Endothelial cell of umbilical vein (primary cell): ENCODE measurements at regions not wholly inside any gene's neighbourhood (a gene's known extent, or its start where the extent isn't known, plus 50 kb on each side); places are given as distances from the start of the nearest gene placed in this dataset.

Source experiments
- BruUV-seq: library from RNA; stranded (reverse); fragments of 400-500 nt; replicated peaks from 2 replicates; lab custom pipeline; 2021; lab: Mats Ljungman, UMichigan
- CTCF ChIA-PET: fragments of 300-600, 350-600 bp; sonication (Branson Sonifier 250); formaldehyde crosslinking; loops from one replicate; lab custom pipeline; 2021; ENCODE audit warnings: antibody characterized with exemption, inconsistent platforms; lab: Charles Lee
- POLR2A ChIA-PET: fragments of 300-600, 350-600 bp; sonication (Branson Sonifier 250); formaldehyde crosslinking; loops from one replicate; lab custom pipeline; 2021; ENCODE audit warnings: antibody characterized with exemption, inconsistent platforms; lab: Charles Lee
- DNase-seq: peaks from one replicate; pipeline ENCODE4 v3.0.0-alpha.2; 2011; ENCODE audit warnings: low read depth, low spot score
- FAIRE-seq: peaks from 2 replicates; lab custom pipeline; 2011; peaks lifted over from hg19 to GRCh38; lab: Jason Lieb, UNC
- H2AFZ ChIP-seq: 2 replicates; pipeline ENCODE4 v1.6.0; 2012; ENCODE audit warnings: low read depth, low read length, control low read depth, inconsistent platforms
- H3K27ac ChIP-seq: 2 replicates; pipeline ENCODE4 v1.5.1; 2011; ENCODE audit warnings: low read depth, mild to moderate bottlenecking, control low read depth, low read length, moderate library complexity; ENCODE audit not compliant: insufficient read depth
- H3K27me3 ChIP-seq, 2 experiments: 2 replicates each; pipeline versions ENCODE4 v1.6.0 to v1.6.1; 2011; ENCODE audit warnings: low read length in 2 of 2, mixed read lengths in 1 of 2; ENCODE audit not compliant: control insufficient read depth in 2 of 2, insufficient read depth in 2 of 2
- H3K36me3 ChIP-seq, 2 experiments: 2 replicates in 1 of 2; 3 replicates in 1 of 2; pipeline ENCODE4 v1.5.1; 2011; ENCODE audit warnings: low read length in 2 of 2, mild to moderate bottlenecking in 1 of 2, moderate library complexity in 1 of 2; ENCODE audit not compliant: control insufficient read depth in 2 of 2, insufficient read depth in 2 of 2; ENCODE audit errors: extremely low read depth in 1 of 2
- H3K4me1 ChIP-seq: 3 replicates; pipeline ENCODE4 v1.5.1; 2011; ENCODE audit warnings: mild to moderate bottlenecking, low read length; ENCODE audit not compliant: control insufficient read depth, insufficient read depth; ENCODE audit errors: extremely low read depth
- H3K4me2 ChIP-seq: 2 replicates; pipeline ENCODE4 v1.6.1; 2011; ENCODE audit warnings: low read length, control low read depth, mixed read lengths; ENCODE audit not compliant: insufficient read depth
- H3K4me3 ChIP-seq, 3 experiments: fragments of 200-600 bp in 1 of 3; sonication (generic), shearing (Covaris generic) in 1 of 3; replicated peaks in 1 of 3; 2 replicates each; pipeline ENCODE4 v1.5.1; 2011 to 2016; ENCODE audit warnings: control low read depth in 3 of 3, low read length in 3 of 3, mild to moderate bottlenecking in 2 of 3, inconsistent platforms in 1 of 3, low read depth in 1 of 3, moderate library complexity in 1 of 3; ENCODE audit not compliant: insufficient read depth in 1 of 3
- H3K79me2 ChIP-seq: 2 replicates; pipeline ENCODE4 v1.6.0; 2012; ENCODE audit warnings: low read length, inconsistent platforms; ENCODE audit not compliant: control insufficient read depth, insufficient read depth
- H3K9ac ChIP-seq: replicated peaks from 2 replicates; pipeline ENCODE3; 2011; ENCODE audit warnings: low read length, control low read depth; ENCODE audit not compliant: insufficient read depth; ENCODE audit errors: extremely low read depth
- H3K9me1 ChIP-seq: replicated peaks from 3 replicates; pipeline ENCODE4 v1.6.0; 2011; ENCODE audit warnings: mild to moderate bottlenecking, low read length; ENCODE audit not compliant: control insufficient read depth, insufficient read depth; ENCODE audit errors: extremely low read depth
- H3K9me3 ChIP-seq: replicated peaks from 2 replicates; pipeline ENCODE4 v1.5.1; 2012; ENCODE audit warnings: low read length, inconsistent platforms; ENCODE audit not compliant: control insufficient read depth, insufficient read depth
- H4K20me1 ChIP-seq: replicated peaks from 2 replicates; pipeline ENCODE3; 2011; ENCODE audit warnings: mild to moderate bottlenecking, low read length; ENCODE audit not compliant: control insufficient read depth, insufficient read depth; ENCODE audit errors: extremely low read depth
- CTCF ChIP-seq, 2 donors: IDR thresholded peaks; 1 replicate in 1 of 2; 2 replicates in 1 of 2; pipeline ENCODE4 v1.5.1; 2011; ENCODE audit warnings: low read length in 2 of 2, mild to moderate bottlenecking in 2 of 2, moderate library complexity in 2 of 2, control low read depth in 1 of 2, inconsistent platforms in 1 of 2, low read depth in 1 of 2; ENCODE audit not compliant: insufficient read depth in 1 of 2; ENCODE audit errors: extremely low read depth in 1 of 2
- EZH2 ChIP-seq: IDR thresholded peaks from 2 replicates; pipeline ENCODE4 v1.6.1; 2012; ENCODE audit warnings: borderline replicate concordance, low read depth, mild to moderate bottlenecking, moderate library complexity, low read length, inconsistent platforms; ENCODE audit not compliant: severe bottlenecking
- FOS ChIP-seq: IDR thresholded peaks from 2 replicates; pipeline ENCODE4 v1.6.1; 2011; ENCODE audit warnings: mild to moderate bottlenecking, low read length, moderate library complexity, borderline replicate concordance; ENCODE audit not compliant: insufficient read depth
- GATA2 ChIP-seq: IDR thresholded peaks from 2 replicates; pipeline ENCODE4 v1.7.0; 2011; ENCODE audit warnings: low read depth, mild to moderate bottlenecking, moderate library complexity, mixed read lengths, low read length; ENCODE audit not compliant: insufficient read length, insufficient read depth
- JUN ChIP-seq: IDR thresholded peaks from 2 replicates; pipeline ENCODE4 v1.6.1; 2011; ENCODE audit warnings: borderline replicate concordance, low read depth; ENCODE audit not compliant: insufficient read length, insufficient read depth
- MAX ChIP-seq: IDR thresholded peaks from 2 replicates; pipeline ENCODE4 v1.6.1; 2011; ENCODE audit not compliant: insufficient read depth, insufficient read length
- MYC ChIP-seq: IDR thresholded peaks from one replicate; pipeline ENCODE4 v1.6.1; 2011; ENCODE audit warnings: mild to moderate bottlenecking, low read depth, low read length
- POLR2A ChIP-seq: IDR thresholded peaks from 2 replicates; pipeline ENCODE4 v1.6.1; 2012; ENCODE audit warnings: low read depth, mild to moderate bottlenecking, control low read depth, low read length
- POLR2AphosphoS5 ChIP-seq: IDR thresholded peaks from 2 replicates; pipeline ENCODE4 v1.6.1; 2012; ENCODE audit warnings: low read depth, mild to moderate bottlenecking, control low read depth, low read length, moderate library complexity; ENCODE audit not compliant: insufficient read depth
- dilution Hi-C: fragments of 300-500 bp; cut with MboI; formaldehyde crosslinking; loops from one replicate; pipeline ENCODE4 v1.15.0; 2019; ENCODE audit warnings: low sequenced_read_pairs; ENCODE audit not compliant: extremely low pct_ligation_motif_present
- intact Hi-C: fragments of 100-400 bp; cut with micrococcal nuclease; formaldehyde crosslinking; loops from one replicate; pipeline ENCODE4 v1.10.0; 2022

GRCh38 chr3:107055181-107055942 lies 321.9 kb upstream of the CCDC54 start:
- FAIRE-seq = no peak
- Histone ChIP-seq H3K4me3 (no peak overlapping the region), H4K20me1 (no peaks in the 10 kb centered on the region), H3K4me1 (no peaks in the 10 kb centered on the region), H3K27ac (no peak overlapping the region), H3K36me3 (no peaks in the 10 kb centered on the region), H3K9me1 (no peaks in the 10 kb centered on the region), H3K27me3 (no peaks in the 10 kb centered on the region), H3K9me3 (no peaks in the 10 kb centered on the region), H3K9ac (no peak overlapping the region), H3K79me2 (no peaks in the 10 kb centered on the region), H2AFZ (no peak overlapping the region), H3K4me2 (no peak overlapping the region)
- no TSS peak for BruUV-seq
- dilution Hi-C loops = no loop called here
- no peak for DNase-seq
- TF ChIP-seq MAX = no peak
- TF ChIP-seq GATA2 = no peak
- no peak for TF ChIP-seq JUN
- no peak for TF ChIP-seq EZH2
- no peak for TF ChIP-seq POLR2A
- no peak for TF ChIP-seq FOS
- TF ChIP-seq CTCF (IDR thresholded peaks at IDR 0.05; ENCODE audit: extremely low read depth in 1 of 2, insufficient read depth in 1 of 2, low read depth in 1 of 2, low read length in 2 of 2) = no peak
- TF ChIP-seq MYC = no peak
- no peak for TF ChIP-seq POLR2AphosphoS5
- intact Hi-C loops = no loop called here
- CTCF ChIA-PET = interaction anchor here (3.0 kb wide), 1 partner anchor 10 kb away, joined by 18 read pairs; no protein-coding TSS in a partner anchor
- POLR2A ChIA-PET = no interaction called here
